Sigmoid colon (tissue), 6 donors: ENCODE measurements at regions not wholly inside any gene's neighbourhood (a gene's known extent, or its start where the extent isn't known, plus 50 kb on each side); places are given as distances from the start of the nearest gene placed in this dataset.

Experiments used
- DNase-seq: peaks from one replicate; pipeline ENCODE4 v3.0.0-alpha.2; 2019
- H3K27ac ChIP-seq, 4 donors: fragments of 200-600 bp; sonication (generic); one replicate each; pipeline ENCODE4 v1.5.1; 2016 to 2019; ENCODE audit warnings: mild to moderate bottlenecking in 1 of 4
- H3K27me3 ChIP-seq, 3 donors: fragments of 200-600 bp; sonication (generic); one replicate each; pipeline ENCODE4 v1.5.1; 2019; ENCODE audit warnings: mild to moderate bottlenecking in 1 of 3
- H3K36me3 ChIP-seq, 4 donors: fragments of 200-600 bp; sonication (generic); one replicate each; pipeline ENCODE4 v1.5.1; 2016 to 2019
- H3K4me1 ChIP-seq, 4 donors: fragments of 200-600 bp; sonication (generic); one replicate each; pipeline ENCODE4 v1.5.1; 2017 to 2019
- H3K4me3 ChIP-seq, 4 donors: fragments of 200-600 bp; sonication (generic); one replicate each; pipeline ENCODE4 v1.5.1; 2017 to 2019; ENCODE audit warnings: mild to moderate bottlenecking in 2 of 4, moderate library complexity in 1 of 4
- H3K9me3 ChIP-seq, 4 donors: fragments of 200-600 bp in 3 of 4; sonication (generic) in 3 of 4; one replicate each; pipeline versions ENCODE4 v1.5.1 to v1.6.1; 2013 to 2019
- EP300 ChIP-seq, 4 donors: sonication (generic); formaldehyde crosslinking; IDR thresholded peaks; one replicate each; pipeline ENCODE4 v1.6.1; 2017; ENCODE audit warnings: antibody characterized with exemption in 4 of 4
- POLR2A ChIP-seq, 2 donors: fragments of 450-650 bp; IDR thresholded peaks; one replicate each; pipeline ENCODE4 v1.6.1; 2016; ENCODE audit warnings: antibody characterized with exemption in 2 of 2, mild to moderate bottlenecking in 2 of 2, moderate library complexity in 2 of 2
- POLR2AphosphoS5 ChIP-seq, 4 donors: sonication (generic); formaldehyde crosslinking; IDR thresholded peaks; one replicate each; pipeline ENCODE4 v1.6.1; 2017; ENCODE audit warnings: antibody characterized with exemption in 4 of 4
- WGBS, 2 donors: extraction: QIAGEN DNeasy Blood & Tissue Kit; methylation state at CpG; one replicate each; pipeline ENCODE4 v1.1.7; 2013; 5-methylcytosine and 5-hydroxymethylcytosine counted together
- intact Hi-C: fragments of 100-400 bp; cut with DNase I; formaldehyde crosslinking; loops from one replicate; pipeline ENCODE4 v1.15.1; 2023
- TF ChIP-seq, protein P1 (sequence below), 4 experiments: fragments of 450-650 bp in 3 of 4; fragments of 200-600 bp in 1 of 4; IDR thresholded peaks; one replicate each; pipeline ENCODE4 v1.5.1; 2016 to 2019; ENCODE audit warnings: antibody characterized with exemption in 4 of 4, mild to moderate bottlenecking in 3 of 4, moderate library complexity in 2 of 4
- donor health status: healthy with polysubstance abuse.
- donor health status: healthy.

DNA sequence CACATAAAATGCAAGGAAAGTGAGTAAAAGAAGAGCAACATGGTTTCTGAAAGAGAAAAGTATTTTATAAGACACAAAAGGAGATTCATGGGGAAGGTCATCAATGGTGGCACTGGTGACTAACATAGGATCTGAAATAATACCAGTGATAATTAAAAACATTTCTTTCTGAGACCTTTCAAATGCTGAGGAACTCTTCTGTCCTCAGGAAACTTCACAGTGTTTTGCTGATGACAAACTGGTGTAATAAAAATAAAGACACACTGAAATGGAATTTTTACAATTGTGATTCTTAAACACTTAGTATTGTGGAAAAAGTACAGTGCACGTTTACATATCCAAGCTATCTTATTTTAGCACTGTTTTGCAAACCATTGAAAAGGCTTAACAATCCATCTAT lies 80.4 kb upstream of the ZBTB20 start:
- Histone ChIP-seq H3K27ac (no peak overlapping the region), H3K36me3 (no peaks in the 10 kb centered on the region), H3K4me3 (no peak overlapping the region), H3K4me1 (no peaks in the 10 kb centered on the region), H3K27me3 (no peaks in the 10 kb centered on the region), H3K9me3 (no peaks in the 10 kb centered on the region)
- intact Hi-C loops = no loop called here
- 48 to 66% methylated on average over 1 of the region's 1 CpG for WGBS, 2 donors
- no peak for DNase-seq
- TF ChIP-seq, protein P1, sequence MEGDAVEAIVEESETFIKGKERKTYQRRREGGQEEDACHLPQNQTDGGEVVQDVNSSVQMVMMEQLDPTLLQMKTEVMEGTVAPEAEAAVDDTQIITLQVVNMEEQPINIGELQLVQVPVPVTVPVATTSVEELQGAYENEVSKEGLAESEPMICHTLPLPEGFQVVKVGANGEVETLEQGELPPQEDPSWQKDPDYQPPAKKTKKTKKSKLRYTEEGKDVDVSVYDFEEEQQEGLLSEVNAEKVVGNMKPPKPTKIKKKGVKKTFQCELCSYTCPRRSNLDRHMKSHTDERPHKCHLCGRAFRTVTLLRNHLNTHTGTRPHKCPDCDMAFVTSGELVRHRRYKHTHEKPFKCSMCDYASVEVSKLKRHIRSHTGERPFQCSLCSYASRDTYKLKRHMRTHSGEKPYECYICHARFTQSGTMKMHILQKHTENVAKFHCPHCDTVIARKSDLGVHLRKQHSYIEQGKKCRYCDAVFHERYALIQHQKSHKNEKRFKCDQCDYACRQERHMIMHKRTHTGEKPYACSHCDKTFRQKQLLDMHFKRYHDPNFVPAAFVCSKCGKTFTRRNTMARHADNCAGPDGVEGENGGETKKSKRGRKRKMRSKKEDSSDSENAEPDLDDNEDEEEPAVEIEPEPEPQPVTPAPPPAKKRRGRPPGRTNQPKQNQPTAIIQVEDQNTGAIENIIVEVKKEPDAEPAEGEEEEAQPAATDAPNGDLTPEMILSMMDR (IDR thresholded peaks at IDR 0.05) = no peak
- TF ChIP-seq POLR2A (IDR thresholded peaks at IDR 0.05) (no peak), EP300 (IDR thresholded peaks at IDR 0.05) (no peak), POLR2AphosphoS5 (IDR thresholded peaks at IDR 0.05) (no peak)

DNA sequence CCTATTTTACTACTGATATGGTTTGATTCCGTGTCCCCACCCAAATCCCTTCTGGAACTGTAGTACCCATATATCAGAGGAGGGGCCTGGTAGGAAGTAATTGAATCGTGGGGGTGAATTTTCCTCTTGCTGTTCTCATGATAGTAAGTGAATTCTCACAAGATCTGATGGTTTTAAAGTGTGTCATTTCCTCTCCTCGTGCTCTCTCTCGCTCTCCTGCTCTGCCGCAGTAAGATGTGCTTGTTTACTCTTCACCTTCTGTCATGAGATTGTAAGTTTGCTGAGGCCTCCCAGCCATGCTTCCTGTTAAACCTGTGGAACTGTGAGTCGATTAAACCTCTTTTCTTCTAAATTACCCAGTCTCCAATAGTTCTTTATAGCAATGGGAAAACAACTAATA lies 81.2 kb upstream of the ZBTB20 start:
- 73 to 81% methylated on average over 6 of the region's 6 CpGs for WGBS, 2 donors
- no peak overlapping the region for H3K27ac ChIP-seq
- no peaks in the 10 kb centered on the region for H3K4me1 ChIP-seq
- H3K36me3 ChIP-seq = no peaks in the 10 kb centered on the region
- intact Hi-C loops = no loop called here
- no peaks in the 10 kb centered on the region for H3K9me3 ChIP-seq
- H3K27me3 ChIP-seq = no peaks in the 10 kb centered on the region
- TF ChIP-seq POLR2AphosphoS5 (IDR thresholded peaks at IDR 0.05) (no peak), EP300 (IDR thresholded peaks at IDR 0.05) (no peak), POLR2A (IDR thresholded peaks at IDR 0.05) (no peak)
- TF ChIP-seq, protein P1 (IDR thresholded peaks at IDR 0.05) = no peak
- H3K4me3 ChIP-seq = no peak overlapping the region
- DNase-seq = no peak

DNA sequence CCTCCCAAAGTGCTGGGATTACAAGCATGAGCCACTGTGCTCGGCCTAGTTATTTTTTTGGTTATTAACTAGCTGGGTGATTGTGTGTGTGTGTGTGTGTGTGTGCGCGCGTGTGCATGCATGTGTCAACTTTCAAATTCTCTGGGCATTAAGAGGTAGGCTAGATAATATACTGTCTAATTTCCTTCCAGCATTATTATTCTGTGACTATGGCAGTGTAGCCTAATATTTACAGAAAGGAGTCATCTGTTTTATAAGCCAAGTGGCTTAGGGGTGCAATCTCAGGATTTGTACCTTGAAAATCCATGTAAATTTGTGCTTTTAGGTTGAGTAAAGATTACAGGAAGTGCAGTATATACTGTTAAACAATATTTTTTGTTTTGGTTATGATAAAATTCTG lies 85.1 kb upstream of the ZBTB20 start:
- H3K27me3 ChIP-seq = no peaks in the 10 kb centered on the region
- H3K4me1 ChIP-seq = no peaks in the 10 kb centered on the region
- intact Hi-C loops = no loop called here
- H3K27ac ChIP-seq = no peak overlapping the region
- no peak for TF ChIP-seq EP300 (IDR thresholded peaks at IDR 0.05)
- TF ChIP-seq, protein P1 (IDR thresholded peaks at IDR 0.05) = no peak
- no peak for TF ChIP-seq POLR2AphosphoS5 (IDR thresholded peaks at IDR 0.05)
- TF ChIP-seq POLR2A (IDR thresholded peaks at IDR 0.05) = no peak
- no peaks in the 10 kb centered on the region for H3K36me3 ChIP-seq
- H3K9me3 ChIP-seq = no peaks in the 10 kb centered on the region
- no peak overlapping the region for H3K4me3 ChIP-seq
- no peak for DNase-seq
- 95 to 96% methylated on average over 4 of the region's 4 CpGs for WGBS, 2 donors

DNA sequence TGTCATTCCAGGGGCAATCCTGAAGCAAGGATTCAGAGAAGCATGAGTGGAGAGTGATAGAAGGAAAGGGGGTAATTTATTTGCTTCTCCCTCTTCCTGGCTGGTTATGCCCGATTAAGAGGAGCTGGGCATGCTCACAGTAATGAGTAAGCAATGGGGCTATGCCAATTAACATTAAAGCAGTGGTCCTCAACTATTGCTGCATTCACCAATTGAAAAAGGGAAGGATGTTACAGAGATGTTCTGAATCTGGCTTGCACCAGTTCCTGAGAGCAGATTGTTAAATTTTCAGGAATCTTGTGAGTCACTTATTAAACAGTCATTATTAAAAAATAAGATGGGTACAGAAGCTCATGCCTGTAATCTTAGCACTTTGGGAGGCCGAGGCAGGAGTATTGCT lies 85.9 kb upstream of the ZBTB20 start:
- intact Hi-C loops = no loop called here
- DNase-seq = no peak
- no peak overlapping the region for H3K4me3 ChIP-seq
- H3K36me3 ChIP-seq = no peaks in the 10 kb centered on the region
- H3K27ac ChIP-seq = no peak overlapping the region
- TF ChIP-seq EP300 (IDR thresholded peaks at IDR 0.05) = no peak
- TF ChIP-seq, protein P1 (IDR thresholded peaks at IDR 0.05) = no peak
- no peak for TF ChIP-seq POLR2A (IDR thresholded peaks at IDR 0.05)
- TF ChIP-seq POLR2AphosphoS5 (IDR thresholded peaks at IDR 0.05) = no peak
- H3K9me3 ChIP-seq = no peaks in the 10 kb centered on the region
- H3K4me1 ChIP-seq = no peaks in the 10 kb centered on the region
- H3K27me3 ChIP-seq = no peaks in the 10 kb centered on the region
- 85 to 87% methylated on average over 2 of the region's 2 CpGs for WGBS, 2 donors

DNA sequence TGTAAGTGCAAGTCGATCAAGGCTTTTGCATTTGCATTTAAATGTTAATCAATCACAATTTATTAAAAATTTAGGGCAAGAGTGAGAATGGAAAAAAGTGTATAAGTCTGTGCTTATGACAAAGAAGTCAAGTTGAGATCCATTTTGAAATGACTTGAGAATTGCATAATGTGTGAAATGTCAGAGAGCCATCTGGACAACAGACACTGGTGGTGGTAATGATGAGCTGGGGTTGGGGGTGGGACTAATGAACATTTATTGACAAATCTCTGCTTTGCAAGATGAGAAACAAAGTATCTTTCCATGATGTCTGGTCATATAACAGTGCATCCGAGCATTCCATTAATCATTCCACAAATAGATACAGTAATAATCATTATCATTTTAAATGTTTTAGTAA lies 89.4 kb upstream of the ZBTB20 start:
- intact Hi-C loops = no loop called here
- no peaks in the 10 kb centered on the region for H3K36me3 ChIP-seq
- WGBS, 2 donors = 88 to 93% methylated on average over 2 of the region's 2 CpGs
- H3K27ac ChIP-seq = no peak overlapping the region
- no peaks in the 10 kb centered on the region for H3K9me3 ChIP-seq
- no peaks in the 10 kb centered on the region for H3K27me3 ChIP-seq
- no peak overlapping the region for H3K4me3 ChIP-seq
- H3K4me1 ChIP-seq = peaks cover 0 to 7% (median 3%) of the 10 kb centered on the region in 4 donors
- DNase-seq = no peak
- TF ChIP-seq EP300 (IDR thresholded peaks at IDR 0.05) (no peak), POLR2AphosphoS5 (IDR thresholded peaks at IDR 0.05) (no peak), POLR2A (IDR thresholded peaks at IDR 0.05) (no peak)
- TF ChIP-seq, protein P1 (IDR thresholded peaks at IDR 0.05) = no peak
